Body of pancreas (tissue), 4 donors: ENCODE measurements at regions not wholly inside any gene's neighbourhood (a gene's known extent, or its start where the extent isn't known, plus 50 kb on each side); places are given as distances from the start of the nearest gene placed in this dataset.

Experiments used
- ATAC-seq: fragments of 150-250 bp; one replicate; pipeline ENCODE4 v1.9.1; 2016
- DNase-seq, 4 donors: peaks; one replicate each; pipeline ENCODE4 v3.0.0-alpha.2; 2019
- H3K27ac ChIP-seq, 4 donors: fragments of 200-600 bp; sonication (generic); 1 replicate in 3 of 4; 2 replicates in 1 of 4; pipeline versions ENCODE4 v1.5.1 to v1.6.1; 2016 to 2019; ENCODE audit warnings: mild to moderate bottlenecking in 1 of 4, mixed read lengths in 1 of 4, moderate library complexity in 1 of 4
- H3K27me3 ChIP-seq, 2 donors: fragments of 200-600 bp; sonication (generic); one replicate each; pipeline ENCODE4 v1.6.0; 2016; ENCODE audit warnings: mild to moderate bottlenecking in 1 of 2
- H3K36me3 ChIP-seq, 2 donors: fragments of 200-600 bp; sonication (generic); replicated peaks in 1 of 2; 2 replicates each; pipeline ENCODE4 v1.5.1; 2016; ENCODE audit warnings: low read depth in 2 of 2; ENCODE audit not compliant: insufficient read depth in 1 of 2
- H3K4me1 ChIP-seq: fragments of 200-600 bp; sonication (generic); one replicate; pipeline ENCODE4 v1.6.0; 2016
- H3K4me3 ChIP-seq, 2 donors: fragments of 200-600 bp; sonication (generic); 1 replicate in 1 of 2; 2 replicates in 1 of 2; pipeline ENCODE4 v1.5.1; 2016 to 2019
- H3K9me3 ChIP-seq, 3 donors: fragments of 200-600 bp; sonication (generic); 1 replicate in 2 of 3; 2 replicates in 1 of 3; pipeline ENCODE4 v1.5.1; 2016
- POLR2A ChIP-seq, 3 donors: fragments of 450-650 bp; IDR thresholded peaks; one replicate each; pipeline ENCODE4 v1.6.1; 2016; ENCODE audit warnings: antibody characterized with exemption in 3 of 3, mild to moderate bottlenecking in 2 of 3
- WGBS, 2 donors: methylation state at CpG; one replicate each; pipeline ENCODE4 v1.1.5; 2017; 5-methylcytosine and 5-hydroxymethylcytosine counted together
- intact Hi-C: fragments of 100-400 bp; cut with DNase I; formaldehyde crosslinking; loops from one replicate; pipeline ENCODE4 v1.15.1; 2023
- TF ChIP-seq, protein P1 (sequence below), 7 experiments: fragments of 450-650 bp in 4 of 7; fragments of 200-600 bp in 3 of 7; sonication (generic) in 3 of 7; IDR thresholded peaks; one replicate each; pipeline ENCODE4 v1.5.1; 2016 to 2019; ENCODE audit warnings: antibody characterized with exemption in 7 of 7

DNA sequence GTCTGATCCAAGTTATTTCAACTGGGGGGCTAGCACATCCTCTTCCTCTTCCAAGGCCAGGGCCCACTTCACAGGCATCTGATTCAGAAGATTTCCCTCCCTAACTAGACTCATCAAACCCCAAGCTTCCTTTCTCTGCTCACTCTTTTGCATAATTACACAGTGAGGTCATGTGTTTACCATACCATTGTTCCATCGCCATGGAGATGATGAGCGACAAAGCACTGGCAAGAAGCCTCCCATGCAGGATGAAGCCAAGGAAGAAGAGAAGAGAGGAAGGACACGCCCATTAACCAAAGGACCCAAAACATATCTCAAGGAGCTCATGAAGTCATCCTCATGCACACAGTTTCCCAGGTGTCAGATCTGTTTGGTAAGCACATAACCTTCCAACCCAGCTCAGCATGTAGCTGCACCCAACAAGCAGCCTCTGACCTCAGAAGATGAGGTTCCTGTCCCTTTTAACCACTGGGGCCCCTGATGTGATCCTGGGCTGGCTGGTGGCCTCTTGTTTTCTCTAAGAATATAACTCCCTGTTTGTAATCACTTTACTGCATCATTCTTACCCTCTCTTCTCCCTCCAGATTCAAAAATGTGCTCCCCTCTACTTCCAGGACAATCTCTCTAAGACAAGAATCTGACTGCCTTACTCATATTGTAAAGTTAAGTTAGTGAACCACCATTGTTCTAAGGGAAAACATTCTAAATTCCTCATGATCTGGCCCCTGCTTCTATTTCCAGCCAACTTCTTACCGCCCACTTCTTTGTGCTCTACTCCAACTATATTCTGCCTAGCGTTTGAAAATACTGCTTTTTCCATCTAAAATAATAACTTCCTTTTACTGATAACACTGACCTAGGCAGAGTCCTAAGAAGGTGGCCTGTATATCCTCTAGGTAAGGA lies 190.1 kb downstream of the TTC32 start:
- peak in 2 of 4 donors; percentile 12 to 19 for DNase-seq
- 57 to 60% methylated on average over 5 of the region's 5 CpGs for WGBS, 2 donors

DNA sequence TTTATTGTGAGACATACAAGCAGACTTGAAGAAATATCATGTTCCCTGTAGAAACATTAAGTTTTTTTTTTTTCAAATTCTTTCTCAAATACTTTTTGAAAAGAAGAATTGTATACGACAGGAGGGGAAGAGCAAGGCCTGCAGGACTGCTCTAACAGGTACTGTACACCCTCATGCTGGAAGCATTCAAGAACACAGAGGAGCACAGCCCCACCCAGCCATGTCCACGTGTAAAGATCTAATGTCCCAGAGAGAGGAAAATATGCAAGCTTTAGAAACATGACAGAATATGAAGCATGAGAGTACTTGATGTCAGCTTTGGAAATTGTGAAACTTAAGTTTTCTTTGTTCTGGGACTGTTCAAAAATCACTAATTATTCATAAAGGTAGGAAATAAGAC lies 191.6 kb downstream of the TTC32 start:
- Histone ChIP-seq H3K9me3 (no peaks in the 10 kb centered on the region), H3K27me3 (no peaks in the 10 kb centered on the region), H3K27ac (no peak overlapping the region), H3K36me3 (no peaks in the 10 kb centered on the region), H3K4me3 (no peak overlapping the region), H3K4me1 (no peaks in the 10 kb centered on the region)
- ATAC-seq, result no peak
- intact Hi-C loops, result no loop called here
- DNase-seq, result no peak
- TF ChIP-seq, protein P1, sequence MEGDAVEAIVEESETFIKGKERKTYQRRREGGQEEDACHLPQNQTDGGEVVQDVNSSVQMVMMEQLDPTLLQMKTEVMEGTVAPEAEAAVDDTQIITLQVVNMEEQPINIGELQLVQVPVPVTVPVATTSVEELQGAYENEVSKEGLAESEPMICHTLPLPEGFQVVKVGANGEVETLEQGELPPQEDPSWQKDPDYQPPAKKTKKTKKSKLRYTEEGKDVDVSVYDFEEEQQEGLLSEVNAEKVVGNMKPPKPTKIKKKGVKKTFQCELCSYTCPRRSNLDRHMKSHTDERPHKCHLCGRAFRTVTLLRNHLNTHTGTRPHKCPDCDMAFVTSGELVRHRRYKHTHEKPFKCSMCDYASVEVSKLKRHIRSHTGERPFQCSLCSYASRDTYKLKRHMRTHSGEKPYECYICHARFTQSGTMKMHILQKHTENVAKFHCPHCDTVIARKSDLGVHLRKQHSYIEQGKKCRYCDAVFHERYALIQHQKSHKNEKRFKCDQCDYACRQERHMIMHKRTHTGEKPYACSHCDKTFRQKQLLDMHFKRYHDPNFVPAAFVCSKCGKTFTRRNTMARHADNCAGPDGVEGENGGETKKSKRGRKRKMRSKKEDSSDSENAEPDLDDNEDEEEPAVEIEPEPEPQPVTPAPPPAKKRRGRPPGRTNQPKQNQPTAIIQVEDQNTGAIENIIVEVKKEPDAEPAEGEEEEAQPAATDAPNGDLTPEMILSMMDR (IDR thresholded peaks at IDR 0.05), result no peak
- TF ChIP-seq POLR2A (IDR thresholded peaks at IDR 0.05), result no peak
- WGBS, 2 donors, result 58 to 72% methylated on average over 2 of the region's 2 CpGs

More for the DNA sequence above, 190.1 kb downstream of the TTC32 start:
- Histone ChIP-seq H3K36me3 (no peaks in the 10 kb centered on the region), H3K4me3 (no peak overlapping the region), H3K9me3 (no peaks in the 10 kb centered on the region), H3K27ac (no peak overlapping the region), H3K4me1 (no peaks in the 10 kb centered on the region), H3K27me3 (no peaks in the 10 kb centered on the region)
- no peak for TF ChIP-seq POLR2A (IDR thresholded peaks at IDR 0.05)
- TF ChIP-seq, protein P1 (IDR thresholded peaks at IDR 0.05), result no peak
- intact Hi-C loops, result no loop called here
- peak; percentile 30 for ATAC-seq

DNA sequence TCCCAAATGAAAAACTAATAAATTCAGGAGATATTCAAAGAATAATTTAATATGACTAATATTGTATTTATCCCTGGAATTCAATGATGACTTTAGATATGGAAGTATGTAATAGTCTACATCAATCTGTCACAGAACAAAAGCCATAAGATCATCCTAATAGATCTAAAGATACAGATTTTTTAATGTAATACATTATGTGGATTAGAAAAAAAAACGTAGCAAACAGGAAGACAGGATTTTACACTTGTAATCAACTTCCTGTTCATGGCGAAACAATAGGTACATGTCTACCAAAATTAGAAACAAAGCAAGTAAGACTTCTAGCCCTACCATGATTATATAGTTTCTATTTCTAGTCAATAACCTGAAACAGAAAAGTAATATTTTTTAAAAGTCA lies 192.2 kb downstream of the TTC32 start:
- no peaks in the 10 kb centered on the region for H3K9me3 ChIP-seq
- DNase-seq, result no peak
- 58 to 60% methylated on average over 2 of the region's 2 CpGs for WGBS, 2 donors
- TF ChIP-seq, protein P1 (IDR thresholded peaks at IDR 0.05), result no peak
- no peak for TF ChIP-seq POLR2A (IDR thresholded peaks at IDR 0.05)
- no peaks in the 10 kb centered on the region for H3K27me3 ChIP-seq
- no peaks in the 10 kb centered on the region for H3K36me3 ChIP-seq
- no peak overlapping the region for H3K4me3 ChIP-seq
- H3K27ac ChIP-seq, result no peak overlapping the region
- H3K4me1 ChIP-seq, result no peaks in the 10 kb centered on the region
- intact Hi-C loops, result no loop called here
- no peak for ATAC-seq

DNA sequence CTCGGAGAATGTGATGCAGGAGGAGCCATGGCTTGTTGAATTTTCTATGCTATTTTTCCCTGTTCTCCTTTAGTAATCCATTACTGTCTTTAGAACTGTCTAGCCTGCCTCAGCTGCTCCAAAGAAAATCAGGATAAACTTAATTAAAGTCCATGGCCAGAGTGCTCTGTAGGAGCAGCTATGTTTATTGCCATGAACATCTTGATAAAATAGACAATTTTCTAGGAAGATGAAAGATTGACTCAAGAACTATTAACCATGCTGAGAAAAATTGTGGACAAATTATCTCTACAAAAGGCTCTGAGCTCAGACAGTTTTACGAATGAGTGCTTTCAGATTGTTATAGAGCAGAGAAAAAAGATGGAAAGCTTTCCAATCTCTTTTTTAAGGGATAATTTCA lies 193.0 kb downstream of the TTC32 start:
- DNase-seq (no peak), ATAC-seq (no peak)
- intact Hi-C loops, result no loop called here
- H3K4me1 ChIP-seq, result no peaks in the 10 kb centered on the region
- H3K9me3 ChIP-seq, result no peaks in the 10 kb centered on the region
- no peaks in the 10 kb centered on the region for H3K36me3 ChIP-seq
- 60 to 63% methylated on average over 2 of the region's 2 CpGs for WGBS, 2 donors
- no peaks in the 10 kb centered on the region for H3K27me3 ChIP-seq
- TF ChIP-seq, protein P1 (IDR thresholded peaks at IDR 0.05), result no peak
- no peak for TF ChIP-seq POLR2A (IDR thresholded peaks at IDR 0.05)
- no peak overlapping the region for H3K27ac ChIP-seq
- no peak overlapping the region for H3K4me3 ChIP-seq

DNA sequence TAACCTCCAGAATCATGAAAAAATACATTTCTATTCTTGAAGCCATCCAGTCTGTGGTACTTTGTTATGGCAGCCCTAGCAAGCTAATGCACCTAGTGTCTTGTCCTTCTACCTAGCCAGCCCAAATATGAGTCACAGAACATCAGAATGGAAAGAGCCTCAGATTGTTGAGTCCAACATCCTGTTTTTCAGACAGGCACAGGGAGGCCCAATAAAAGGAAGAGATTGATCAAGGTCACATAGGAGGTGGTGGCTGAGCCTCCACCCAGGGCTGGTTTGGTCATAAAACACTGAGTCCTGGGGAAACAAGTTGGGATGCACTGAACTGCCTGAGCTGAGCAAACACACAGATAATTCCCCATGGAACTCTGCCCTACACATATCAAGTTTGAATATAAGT lies 195.5 kb downstream of the TTC32 start:
- no peak overlapping the region for H3K4me3 ChIP-seq
- H3K4me1 ChIP-seq, result no peaks in the 10 kb centered on the region
- H3K27ac ChIP-seq, result no peak overlapping the region
- intact Hi-C loops, result no loop called here
- H3K36me3 ChIP-seq, result no peaks in the 10 kb centered on the region
- ATAC-seq (no peak), DNase-seq (no peak)
- no peaks in the 10 kb centered on the region for H3K9me3 ChIP-seq
- H3K27me3 ChIP-seq, result no peaks in the 10 kb centered on the region
- TF ChIP-seq, protein P1 (IDR thresholded peaks at IDR 0.05), result no peak
- TF ChIP-seq POLR2A (IDR thresholded peaks at IDR 0.05), result no peak
